Astrocyte of the spinal cord (primary cell): ENCODE measurements at regions not wholly inside any gene's neighbourhood (a gene's known extent, or its start where the extent isn't known, plus 50 kb on each side); places are given as distances from the start of the nearest gene placed in this dataset.

ENCODE experiments used
- DNase-seq: peaks from one replicate; pipeline ENCODE4 v3.0.0; 2011; ENCODE audit warnings: low read depth, low spot score
- H3K4me3 ChIP-seq: 2 replicates; pipeline ENCODE4 v1.5.1; 2011; ENCODE audit warnings: low read depth, mild to moderate bottlenecking, low read length, moderate library complexity
- in situ Hi-C: cut with HindIII; loops from 2 replicates; pipeline ENCODE4 v1.10.0; 2017; ENCODE audit warnings: low sequenced_read_pairs
- TF ChIP-seq, protein P1 (sequence below): IDR thresholded peaks from 2 replicates; pipeline ENCODE4 v1.5.1; 2012; ENCODE audit warnings: low read depth, mild to moderate bottlenecking, low read length, inconsistent platforms

DNA sequence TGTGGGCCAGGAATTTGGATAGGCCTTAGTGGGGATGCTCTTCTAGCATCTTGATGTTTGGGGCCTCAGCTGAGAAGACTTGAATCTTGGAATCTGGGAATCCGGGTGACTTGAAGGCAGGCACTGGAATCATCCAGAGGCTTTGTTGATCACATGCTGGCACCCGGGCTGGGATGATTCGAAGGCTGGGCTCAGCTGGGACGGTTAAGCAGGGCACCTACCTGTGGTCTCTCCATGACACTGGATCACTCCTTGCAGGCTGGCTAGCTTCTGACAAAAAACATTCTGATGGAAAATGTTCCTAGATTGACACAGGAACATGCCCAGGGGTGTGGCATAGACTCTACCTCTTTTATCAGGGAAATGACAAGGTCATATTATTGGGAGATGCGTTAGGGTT, 149.1 kb downstream of the TENT4A start:
- TF ChIP-seq, protein P1, sequence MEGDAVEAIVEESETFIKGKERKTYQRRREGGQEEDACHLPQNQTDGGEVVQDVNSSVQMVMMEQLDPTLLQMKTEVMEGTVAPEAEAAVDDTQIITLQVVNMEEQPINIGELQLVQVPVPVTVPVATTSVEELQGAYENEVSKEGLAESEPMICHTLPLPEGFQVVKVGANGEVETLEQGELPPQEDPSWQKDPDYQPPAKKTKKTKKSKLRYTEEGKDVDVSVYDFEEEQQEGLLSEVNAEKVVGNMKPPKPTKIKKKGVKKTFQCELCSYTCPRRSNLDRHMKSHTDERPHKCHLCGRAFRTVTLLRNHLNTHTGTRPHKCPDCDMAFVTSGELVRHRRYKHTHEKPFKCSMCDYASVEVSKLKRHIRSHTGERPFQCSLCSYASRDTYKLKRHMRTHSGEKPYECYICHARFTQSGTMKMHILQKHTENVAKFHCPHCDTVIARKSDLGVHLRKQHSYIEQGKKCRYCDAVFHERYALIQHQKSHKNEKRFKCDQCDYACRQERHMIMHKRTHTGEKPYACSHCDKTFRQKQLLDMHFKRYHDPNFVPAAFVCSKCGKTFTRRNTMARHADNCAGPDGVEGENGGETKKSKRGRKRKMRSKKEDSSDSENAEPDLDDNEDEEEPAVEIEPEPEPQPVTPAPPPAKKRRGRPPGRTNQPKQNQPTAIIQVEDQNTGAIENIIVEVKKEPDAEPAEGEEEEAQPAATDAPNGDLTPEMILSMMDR = no peak
- H3K4me3 ChIP-seq = no peak overlapping the region
- no peak for DNase-seq
- in situ Hi-C loops = no loop called here

DNA sequence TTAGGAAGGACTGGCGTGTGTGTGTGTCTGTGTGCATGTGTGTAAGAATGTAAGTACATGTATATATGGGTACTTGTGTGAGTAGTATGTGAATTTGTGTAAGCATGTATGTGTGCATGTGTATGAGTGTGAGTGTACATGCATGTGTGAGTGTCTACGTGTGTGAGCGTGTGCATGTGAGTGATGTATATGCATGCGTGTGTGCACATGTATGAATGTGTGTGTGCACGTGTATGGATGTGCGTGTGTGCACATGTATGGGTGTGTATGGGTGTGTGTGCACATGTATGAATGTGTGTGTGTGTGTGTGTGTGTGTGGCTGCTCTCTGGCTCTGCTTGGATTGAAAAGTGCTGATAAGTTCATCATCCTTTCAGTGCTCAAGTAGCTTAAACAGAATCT, 154.5 kb downstream of the TENT4A start:
- H3K4me3 ChIP-seq = no peak overlapping the region
- TF ChIP-seq, protein P1 = no peak
- in situ Hi-C loops = no loop called here
- DNase-seq = no peak

DNA sequence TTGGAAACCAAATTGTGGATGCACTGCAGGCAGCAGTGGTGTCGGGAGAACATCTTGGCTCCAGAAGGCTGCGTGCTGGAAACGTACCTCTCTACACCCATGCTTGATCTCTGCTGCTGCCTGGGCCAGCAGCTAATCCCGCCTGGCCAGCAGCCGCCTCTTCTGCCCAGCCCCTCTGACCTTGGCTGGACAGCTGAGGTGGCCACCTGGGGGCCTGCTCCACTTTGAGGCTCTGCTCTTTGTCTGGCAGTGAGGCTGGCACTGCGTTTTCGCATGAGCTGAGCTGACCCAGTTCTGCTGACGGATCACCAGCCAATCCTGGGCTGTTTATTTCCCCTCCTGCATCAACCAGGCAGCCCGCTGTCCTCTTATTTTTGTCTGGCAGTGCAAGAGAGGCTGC, 154.9 kb downstream of the TENT4A start:
- in situ Hi-C loops = no loop called here
- DNase-seq = no peak
- H3K4me3 ChIP-seq = no peak overlapping the region
- TF ChIP-seq, protein P1 = no peak

DNA sequence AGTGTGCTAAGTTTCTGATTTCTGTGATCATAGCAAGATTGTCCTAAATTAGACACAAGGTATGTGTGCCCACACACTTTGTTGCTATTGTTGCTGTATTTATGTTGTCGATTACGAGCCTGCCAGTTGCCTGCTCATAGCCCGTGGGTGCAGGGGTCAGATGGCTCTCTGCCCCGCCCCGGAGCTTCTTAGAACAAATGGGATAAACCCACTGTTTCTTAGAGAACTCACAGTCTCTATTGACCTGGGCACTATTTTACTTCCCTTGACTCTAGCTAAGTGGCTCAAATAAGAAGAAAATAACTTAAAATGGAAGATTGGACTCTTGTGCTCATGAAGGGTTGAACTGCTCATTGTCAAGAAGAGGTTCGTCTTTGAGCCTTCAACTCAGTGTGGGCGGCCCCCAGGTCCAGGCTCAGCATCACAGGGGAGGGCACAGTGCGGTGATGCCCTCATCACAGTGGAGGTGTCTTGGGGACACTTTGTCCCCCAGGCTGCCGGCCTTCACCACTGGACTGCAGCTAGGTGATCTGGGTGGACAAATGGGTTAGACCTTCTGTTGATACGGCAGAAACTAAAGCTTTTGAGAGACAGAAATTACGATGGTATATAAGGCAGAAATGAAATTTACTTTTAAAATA, 155.5 kb downstream of the TENT4A start:
- in situ Hi-C loops = no loop called here
- TF ChIP-seq, protein P1 = no peak
- no peak for DNase-seq
- H3K4me3 ChIP-seq = no peak overlapping the region

DNA sequence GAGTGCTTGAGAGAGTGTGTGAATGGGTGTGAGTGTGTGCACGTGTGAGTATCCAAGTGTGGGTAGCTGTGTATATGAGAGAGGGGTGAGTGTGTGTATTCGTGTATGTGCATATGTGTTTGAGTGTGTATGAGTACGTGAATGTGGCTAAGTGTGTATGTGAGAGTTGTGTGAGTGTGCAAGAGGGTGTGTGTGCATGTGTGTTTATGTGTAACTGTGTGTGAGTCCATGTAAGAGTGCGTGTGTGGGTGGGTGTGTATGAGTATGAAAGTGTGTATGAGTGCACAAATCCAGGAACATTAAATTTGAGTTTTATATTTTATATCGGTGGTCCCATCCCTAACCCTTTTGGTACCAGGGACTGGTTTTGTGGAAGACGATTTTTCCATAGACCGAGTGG, 156.4 kb downstream of the TENT4A start:
- in situ Hi-C loops = no loop called here
- TF ChIP-seq, protein P1 = no peak
- H3K4me3 ChIP-seq = no peak overlapping the region
- no peak for DNase-seq

DNA sequence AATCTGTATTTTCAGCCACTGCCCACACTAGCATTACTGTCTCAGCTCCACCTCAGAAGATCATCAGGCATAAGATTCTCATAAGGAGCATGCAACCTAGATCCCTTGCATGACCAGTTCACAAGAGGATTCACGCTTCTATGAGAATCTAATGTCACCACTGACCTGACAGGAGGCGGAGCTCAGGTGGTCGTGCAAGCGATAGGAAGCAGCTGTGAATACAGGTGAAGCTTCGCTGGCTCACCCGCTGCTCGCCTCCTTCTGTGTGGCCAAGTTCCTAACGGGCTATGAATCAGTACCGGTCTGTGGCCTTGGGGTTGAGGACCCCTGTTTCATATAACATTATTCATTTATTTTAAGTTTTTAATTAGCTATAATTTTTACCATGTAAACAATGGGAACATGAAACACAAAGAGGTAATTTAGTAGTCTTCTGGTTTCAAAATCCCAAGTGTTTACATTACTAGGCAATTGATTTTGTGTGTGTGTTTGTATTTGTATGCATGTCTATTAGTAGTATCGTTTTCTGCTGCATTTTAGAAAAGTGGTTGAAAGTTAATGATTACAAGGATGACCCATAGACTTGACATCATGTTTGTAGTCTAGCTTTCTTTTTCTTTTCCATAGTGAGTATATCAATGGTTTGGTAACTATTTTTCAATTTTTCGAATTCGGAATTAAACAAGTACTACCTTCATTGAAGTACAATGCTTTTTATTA, 159.4 kb downstream of the TENT4A start:
- no peak for DNase-seq
- H3K4me3 ChIP-seq = no peak overlapping the region
- TF ChIP-seq, protein P1 = no peak
- in situ Hi-C loops = no loop called here
